HL-60 (cell line): ENCODE measurements at regions not wholly inside any gene's neighbourhood (a gene's known extent, or its start where the extent isn't known, plus 50 kb on each side); places are given as distances from the start of the nearest gene placed in this dataset.

ENCODE experiments used
- DNase-seq, 2 experiments: peaks; one replicate each; pipeline ENCODE4 v3.0.0-alpha.2; 2010 to 2020; ENCODE audit warnings: low read depth in 1 of 2, low spot score in 1 of 2
- H3K27ac ChIP-seq: fragments of 250-450 bp; sonication (Bioruptor Pico); replicated peaks from 2 replicates; pipeline ENCODE4 v1.5.1; 2020; ENCODE audit warnings: mild to moderate bottlenecking, moderate library complexity
- H3K27me3 ChIP-seq: fragments of 250-450 bp; sonication (Bioruptor Pico); 2 replicates; pipeline ENCODE4 v1.5.1; 2021; ENCODE audit warnings: mild to moderate bottlenecking, moderate library complexity; ENCODE audit not compliant: insufficient read depth, poor library complexity, severe bottlenecking
- H3K4me3 ChIP-seq: replicated peaks from 2 replicates; pipeline ENCODE4 v1.5.1; 2011; ENCODE audit warnings: mild to moderate bottlenecking, control low read depth, low read length; ENCODE audit not compliant: insufficient read depth
- CTCF ChIP-seq: IDR thresholded peaks from one replicate; pipeline ENCODE4 v1.5.1; 2011; ENCODE audit warnings: low read length, control low read depth, inconsistent platforms; ENCODE audit not compliant: insufficient read depth
- GABPA ChIP-seq: IDR thresholded peaks from 2 replicates; pipeline ENCODE4 v1.6.1; 2012; ENCODE audit warnings: low read depth
- POLR2AphosphoS5 ChIP-seq: IDR thresholded peaks from 2 replicates; pipeline ENCODE4 v1.6.1; 2012; ENCODE audit warnings: low read depth
- REST ChIP-seq: IDR thresholded peaks from 2 replicates; pipeline ENCODE4 v1.6.1; 2012; ENCODE audit warnings: low read depth; ENCODE audit not compliant: insufficient replicate concordance
- SPI1 ChIP-seq: IDR thresholded peaks from 2 replicates; pipeline ENCODE4 v1.6.1; 2012; ENCODE audit warnings: low read depth, mild to moderate bottlenecking, borderline replicate concordance

GRCh38 chr2:194824450-194824849 is 832.6 kb upstream of the SLC39A10 start:
- TF ChIP-seq CTCF (no peak), GABPA (no peak)
- Histone ChIP-seq H3K27ac (no peak overlapping the region), H3K4me3 (no peak overlapping the region), H3K27me3 (no peaks in the 10 kb centered on the region)
- DNase-seq, result no peak

- TF ChIP-seq SPI1 (no peak), POLR2AphosphoS5 (no peak), GABPA (no peak), CTCF (no peak), REST (no peak)
- H3K4me3 ChIP-seq, result no peak overlapping the region
- no peaks in the 10 kb centered on the region for H3K27me3 ChIP-seq
- DNase-seq, result no peak
- H3K27ac ChIP-seq, result no peak overlapping the region
Observed at GRCh38 chr2:194822657-194823056, 834.4 kb upstream of the SLC39A10 start.

- Histone ChIP-seq H3K27ac (no peak overlapping the region), H3K27me3 (no peaks in the 10 kb centered on the region), H3K4me3 (no peak overlapping the region)
- no peak for DNase-seq
- TF ChIP-seq POLR2AphosphoS5 (no peak), GABPA (no peak), CTCF (no peak), REST (no peak), SPI1 (no peak)
Observed at GRCh38 chr2:194822097-194822496, 834.9 kb upstream of the SLC39A10 start.

- DNase-seq, result no peak
- H3K4me3 ChIP-seq, result no peak overlapping the region
- no peak overlapping the region for H3K27ac ChIP-seq
- TF ChIP-seq SPI1 (no peak), REST (no peak), GABPA (no peak), CTCF (no peak), POLR2AphosphoS5 (no peak)
- H3K27me3 ChIP-seq, result no peaks in the 10 kb centered on the region
Observed at GRCh38 chr2:194819367-194819766, 837.7 kb upstream of the SLC39A10 start.
